ENCODE measurements at regions not wholly inside any gene's neighbourhood (a gene's known extent, or its start where the extent isn't known, plus 50 kb on each side); places are given as distances from the start of the nearest gene placed in this dataset.

DNA sequence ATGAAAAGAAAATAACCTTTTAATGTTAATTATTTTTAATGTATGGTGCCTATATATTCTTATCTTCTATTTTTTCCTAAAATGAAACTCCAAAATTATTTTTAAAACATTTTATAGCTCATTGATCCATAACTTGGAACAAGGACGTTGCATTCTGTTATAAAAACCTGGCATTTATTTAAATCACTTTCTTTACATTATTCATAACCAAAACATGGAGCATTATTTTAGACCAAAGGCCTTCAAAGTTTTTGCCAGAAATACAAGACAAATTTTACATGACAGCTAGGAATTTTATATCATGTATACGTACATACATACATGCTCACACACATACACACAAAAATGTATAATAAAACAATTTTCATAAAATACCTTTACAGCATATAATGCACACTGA lies 259.8 kb downstream of the QDPR start:
- no peak overlapping the region for H3K4me3 ChIP-seq (ENCODE audit: severe bottlenecking)
- H3K27ac ChIP-seq (ENCODE audit: poor library complexity, severe bottlenecking) = no peak overlapping the region
- no peaks in the 10 kb centered on the region for H3K9me3 ChIP-seq (ENCODE audit: severe bottlenecking)
- TF ChIP-seq, protein P1, sequence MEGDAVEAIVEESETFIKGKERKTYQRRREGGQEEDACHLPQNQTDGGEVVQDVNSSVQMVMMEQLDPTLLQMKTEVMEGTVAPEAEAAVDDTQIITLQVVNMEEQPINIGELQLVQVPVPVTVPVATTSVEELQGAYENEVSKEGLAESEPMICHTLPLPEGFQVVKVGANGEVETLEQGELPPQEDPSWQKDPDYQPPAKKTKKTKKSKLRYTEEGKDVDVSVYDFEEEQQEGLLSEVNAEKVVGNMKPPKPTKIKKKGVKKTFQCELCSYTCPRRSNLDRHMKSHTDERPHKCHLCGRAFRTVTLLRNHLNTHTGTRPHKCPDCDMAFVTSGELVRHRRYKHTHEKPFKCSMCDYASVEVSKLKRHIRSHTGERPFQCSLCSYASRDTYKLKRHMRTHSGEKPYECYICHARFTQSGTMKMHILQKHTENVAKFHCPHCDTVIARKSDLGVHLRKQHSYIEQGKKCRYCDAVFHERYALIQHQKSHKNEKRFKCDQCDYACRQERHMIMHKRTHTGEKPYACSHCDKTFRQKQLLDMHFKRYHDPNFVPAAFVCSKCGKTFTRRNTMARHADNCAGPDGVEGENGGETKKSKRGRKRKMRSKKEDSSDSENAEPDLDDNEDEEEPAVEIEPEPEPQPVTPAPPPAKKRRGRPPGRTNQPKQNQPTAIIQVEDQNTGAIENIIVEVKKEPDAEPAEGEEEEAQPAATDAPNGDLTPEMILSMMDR (IDR thresholded peaks at IDR 0.05; ENCODE audit: poor library complexity, severe bottlenecking) = no peak
- H3K27me3 ChIP-seq (ENCODE audit: insufficient read depth, poor library complexity, severe bottlenecking) = peaks cover 7% of the 10 kb centered on the region
- no peaks in the 10 kb centered on the region for H3K4me1 ChIP-seq (ENCODE audit: insufficient read depth, poor library complexity, severe bottlenecking)
- DNase-seq (ENCODE audit: low spot score) (no peak), ATAC-seq (ENCODE audit: low read depth) (no peak)
- H3K36me3 ChIP-seq (ENCODE audit: low read depth) = no peaks in the 10 kb centered on the region

DNA sequence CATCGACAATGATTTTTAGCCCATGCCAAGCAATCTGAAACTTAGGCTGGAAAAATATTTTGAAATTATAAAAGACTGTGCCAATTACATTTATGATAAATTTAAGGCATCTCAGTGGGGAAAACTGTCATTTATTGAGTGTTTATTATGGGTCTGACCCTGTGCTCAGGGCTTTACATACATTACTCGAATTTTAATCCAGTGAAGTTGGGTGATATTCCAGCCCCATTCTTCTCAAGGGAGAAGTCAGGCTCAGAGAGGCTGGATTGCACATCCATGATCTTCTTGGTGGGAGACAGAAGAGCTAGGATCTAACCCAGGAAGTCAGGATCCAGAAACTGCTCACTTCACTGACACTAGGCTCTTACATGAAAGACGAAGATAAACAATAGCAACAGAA lies 260.8 kb downstream of the QDPR start:
- Histone ChIP-seq H3K4me3 (ENCODE audit: severe bottlenecking) (no peak overlapping the region), H3K4me1 (ENCODE audit: insufficient read depth, poor library complexity, severe bottlenecking) (no peaks in the 10 kb centered on the region), H3K9me3 (ENCODE audit: severe bottlenecking) (no peaks in the 10 kb centered on the region), H3K36me3 (ENCODE audit: low read depth) (no peaks in the 10 kb centered on the region), H3K27ac (ENCODE audit: poor library complexity, severe bottlenecking) (no peak overlapping the region), H3K27me3 (ENCODE audit: insufficient read depth, poor library complexity, severe bottlenecking) (peaks cover 7% of the 10 kb centered on the region)
- DNase-seq (ENCODE audit: low spot score) = no peak
- TF ChIP-seq, protein P1 (IDR thresholded peaks at IDR 0.05; ENCODE audit: poor library complexity, severe bottlenecking) = no peak
- no peak for ATAC-seq (ENCODE audit: low read depth)

DNA sequence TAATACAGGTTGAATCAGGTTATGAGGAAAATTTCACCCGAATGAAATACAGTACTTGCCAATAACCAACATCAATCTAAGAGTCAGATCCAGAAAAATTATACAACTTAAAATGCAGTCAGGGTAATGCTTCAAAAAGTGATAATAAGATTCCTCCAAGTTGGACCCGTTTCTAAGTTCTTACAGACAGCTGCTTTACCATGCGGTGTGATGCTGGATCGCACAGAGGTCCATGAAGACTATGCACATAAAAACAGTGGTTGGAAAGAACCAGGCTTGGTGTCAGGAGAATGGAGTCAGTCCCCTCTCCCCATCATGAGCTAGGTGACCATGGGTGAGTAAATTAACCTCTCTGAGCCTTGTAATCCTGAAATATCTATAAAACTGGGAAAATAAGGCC lies 261.3 kb downstream of the QDPR start:
- Histone ChIP-seq H3K36me3 (ENCODE audit: low read depth) (no peaks in the 10 kb centered on the region), H3K4me3 (ENCODE audit: severe bottlenecking) (no peak overlapping the region), H3K9me3 (ENCODE audit: severe bottlenecking) (no peaks in the 10 kb centered on the region), H3K4me1 (ENCODE audit: insufficient read depth, poor library complexity, severe bottlenecking) (no peaks in the 10 kb centered on the region), H3K27me3 (ENCODE audit: insufficient read depth, poor library complexity, severe bottlenecking) (peaks cover 7% of the 10 kb centered on the region), H3K27ac (ENCODE audit: poor library complexity, severe bottlenecking) (no peak overlapping the region)
- DNase-seq (ENCODE audit: low spot score) (no peak), ATAC-seq (ENCODE audit: low read depth) (no peak)
- TF ChIP-seq, protein P1 (IDR thresholded peaks at IDR 0.05; ENCODE audit: poor library complexity, severe bottlenecking) = no peak

GRCh38 chr4:17246656-17247055 lies 265.2 kb downstream of the QDPR start:
- DNase-seq (ENCODE audit: low spot score) = no peak
- Histone ChIP-seq H3K4me1 (ENCODE audit: insufficient read depth, poor library complexity, severe bottlenecking) (no peaks in the 10 kb centered on the region), H3K36me3 (ENCODE audit: low read depth) (no peaks in the 10 kb centered on the region), H3K4me3 (ENCODE audit: severe bottlenecking) (no peak overlapping the region), H3K27ac (ENCODE audit: poor library complexity, severe bottlenecking) (no peak overlapping the region), H3K27me3 (ENCODE audit: insufficient read depth, poor library complexity, severe bottlenecking) (peaks cover 7% of the 10 kb centered on the region), H3K9me3 (ENCODE audit: severe bottlenecking) (no peaks in the 10 kb centered on the region)
- TF ChIP-seq, protein P1 (IDR thresholded peaks at IDR 0.05; ENCODE audit: poor library complexity, severe bottlenecking) = no peak
- ATAC-seq (ENCODE audit: low read depth) = no peak

DNA sequence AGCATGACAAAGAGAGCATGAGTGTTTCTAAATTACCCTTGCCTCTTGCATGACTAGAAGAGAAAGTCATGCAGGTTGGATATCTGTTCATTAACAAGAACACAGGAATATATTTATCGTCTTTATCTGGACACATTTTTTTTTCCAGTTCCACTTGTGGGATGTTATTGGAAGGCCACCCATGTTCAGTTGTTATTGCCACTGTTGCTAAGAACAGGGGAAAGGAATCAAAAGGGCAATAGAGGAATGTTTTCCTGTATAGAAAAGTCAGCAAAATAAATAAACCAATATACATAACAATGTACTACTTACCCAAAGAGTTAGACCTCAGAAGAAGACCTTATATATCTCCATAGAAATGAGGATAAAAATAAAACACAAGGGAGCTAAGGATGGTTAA lies 270.1 kb downstream of the QDPR start:
- TF ChIP-seq, protein P1 (IDR thresholded peaks at IDR 0.05; ENCODE audit: poor library complexity, severe bottlenecking) = no peak
- Histone ChIP-seq H3K9me3 (ENCODE audit: severe bottlenecking) (no peaks in the 10 kb centered on the region), H3K27me3 (ENCODE audit: insufficient read depth, poor library complexity, severe bottlenecking) (no peaks in the 10 kb centered on the region), H3K4me3 (ENCODE audit: severe bottlenecking) (no peak overlapping the region), H3K4me1 (ENCODE audit: insufficient read depth, poor library complexity, severe bottlenecking) (no peaks in the 10 kb centered on the region), H3K36me3 (ENCODE audit: low read depth) (no peaks in the 10 kb centered on the region), H3K27ac (ENCODE audit: poor library complexity, severe bottlenecking) (no peak overlapping the region)
- DNase-seq (ENCODE audit: low spot score) = no peak
- ATAC-seq (ENCODE audit: low read depth) = no peak

Measured in RWPE2 (cell line).